Mesenchymal stem cell (in vitro differentiated cells and primary cell): ENCODE measurements at regions not wholly inside any gene's neighbourhood (a gene's known extent, or its start where the extent isn't known, plus 50 kb on each side); places are given as distances from the start of the nearest gene placed in this dataset.

Source experiments
- DNase-seq: peaks from one replicate; pipeline ENCODE4 v3.0.0-alpha.2; 2013
- H2AFZ ChIP-seq: one replicate; pipeline ENCODE4 v1.6.1; 2013; ENCODE audit warnings: low read depth, mild to moderate bottlenecking, control low read depth, inconsistent platforms, low read length, moderate library complexity
- H2AK5ac ChIP-seq: 2 replicates; pipeline ENCODE4 v1.6.1; 2013; ENCODE audit warnings: low read length, moderate library complexity, mild to moderate bottlenecking, inconsistent platforms; ENCODE audit not compliant: severe bottlenecking
- H2BK120ac ChIP-seq: one replicate; pipeline ENCODE4 v1.6.1; 2013; ENCODE audit warnings: low read depth, mild to moderate bottlenecking, inconsistent platforms, low read length, moderate library complexity
- H2BK12ac ChIP-seq, 2 experiments: one replicate each; pipeline ENCODE4 v1.6.1; 2013; ENCODE audit warnings: inconsistent platforms in 2 of 2, low read length in 2 of 2, mild to moderate bottlenecking in 2 of 2, moderate library complexity in 2 of 2, control low read depth in 1 of 2
- H2BK15ac ChIP-seq: one replicate; pipeline ENCODE4 v1.6.1; 2013; ENCODE audit warnings: mild to moderate bottlenecking, low read depth, inconsistent platforms; ENCODE audit not compliant: poor library complexity, severe bottlenecking
- H2BK5ac ChIP-seq: 2 replicates; pipeline ENCODE4 v1.6.1; 2013; ENCODE audit warnings: low read depth, mild to moderate bottlenecking, low read length, control low read depth, inconsistent platforms; ENCODE audit not compliant: poor library complexity, severe bottlenecking
- H3K14ac ChIP-seq, 2 experiments: one replicate each; pipeline ENCODE4 v1.6.1; 2013; ENCODE audit warnings: inconsistent platforms in 2 of 2, low read length in 2 of 2, control low read depth in 1 of 2, mild to moderate bottlenecking in 1 of 2, moderate library complexity in 1 of 2
- H3K18ac ChIP-seq, 2 experiments: one replicate each; pipeline ENCODE4 v1.6.1; 2013; ENCODE audit warnings: inconsistent platforms in 2 of 2, low read length in 2 of 2, control low read depth in 1 of 2, low read depth in 1 of 2, mild to moderate bottlenecking in 1 of 2
- H3K23ac ChIP-seq, 2 experiments: one replicate each; pipeline ENCODE4 v1.6.1; 2013; ENCODE audit warnings: inconsistent platforms in 2 of 2, low read length in 2 of 2, mild to moderate bottlenecking in 2 of 2, moderate library complexity in 2 of 2, control low read depth in 1 of 2
- H3K27ac ChIP-seq: 2 replicates; pipeline ENCODE4 v1.5.1; 2013; ENCODE audit warnings: mild to moderate bottlenecking, moderate library complexity, low read length, control low read depth, inconsistent platforms; ENCODE audit not compliant: poor library complexity, severe bottlenecking
- H3K27me3 ChIP-seq, 2 experiments: 2 replicates each; pipeline versions ENCODE4 v1.6.1 to v1.7.0; 2013; ENCODE audit warnings: low read length in 2 of 2, mild to moderate bottlenecking in 2 of 2, moderate library complexity in 2 of 2, control low read depth in 1 of 2, inconsistent platforms in 1 of 2; ENCODE audit not compliant: control insufficient read depth in 1 of 2, insufficient read depth in 1 of 2
- H3K36me3 ChIP-seq, 2 experiments: 2 replicates each; pipeline versions ENCODE4 v1.6.1 to v1.7.0; 2013; ENCODE audit warnings: low read length in 2 of 2, control low read depth in 1 of 2, inconsistent platforms in 1 of 2, low read depth in 1 of 2, mild to moderate bottlenecking in 1 of 2; ENCODE audit not compliant: insufficient read depth in 2 of 2, control insufficient read depth in 1 of 2
- H3K4ac ChIP-seq, 2 experiments: one replicate each; pipeline ENCODE4 v1.6.1; 2013; ENCODE audit warnings: inconsistent platforms in 2 of 2, low read length in 2 of 2, mild to moderate bottlenecking in 2 of 2, moderate library complexity in 2 of 2, control low read depth in 1 of 2, low read depth in 1 of 2
- H3K4me1 ChIP-seq: 2 replicates; pipeline ENCODE4 v1.6.1; 2013; ENCODE audit warnings: low read depth, low read length, control low read depth; ENCODE audit not compliant: control insufficient read depth, insufficient read depth
- H3K4me2 ChIP-seq: 2 replicates; pipeline ENCODE4 v1.6.1; 2013; ENCODE audit warnings: low read length, mild to moderate bottlenecking, inconsistent platforms; ENCODE audit not compliant: poor library complexity, severe bottlenecking
- H3K4me3 ChIP-seq, 2 experiments: 2 replicates each; pipeline versions ENCODE4 v1.5.1 to v1.7.0; 2013; ENCODE audit warnings: low read length in 2 of 2, mild to moderate bottlenecking in 2 of 2, control low read depth in 1 of 2, low read depth in 1 of 2; ENCODE audit not compliant: insufficient read depth in 1 of 2
- H3K79me1 ChIP-seq: replicated peaks from 2 replicates; pipeline ENCODE4 v1.6.1; 2013; ENCODE audit warnings: mild to moderate bottlenecking, control low read depth, low read length, inconsistent platforms; ENCODE audit not compliant: poor library complexity, severe bottlenecking
- H3K9ac ChIP-seq: 2 replicates; pipeline ENCODE4 v1.7.0; 2013; ENCODE audit warnings: mild to moderate bottlenecking, low read length, moderate library complexity
- H3K9me3 ChIP-seq: 2 replicates; pipeline ENCODE4 v1.7.0; 2013; ENCODE audit warnings: mild to moderate bottlenecking, low read length; ENCODE audit not compliant: control insufficient read depth
- H4K8ac ChIP-seq: one replicate; pipeline ENCODE4 v1.6.1; 2013; ENCODE audit warnings: inconsistent platforms, mild to moderate bottlenecking, low read length, moderate library complexity
- H4K91ac ChIP-seq: one replicate; pipeline ENCODE4 v1.6.1; 2013; ENCODE audit warnings: mild to moderate bottlenecking, low read length, inconsistent platforms
- WGBS: methylation state at CpG from one replicate; pipeline ENCODE4 v1.1.7; 2013; ENCODE audit warnings: mixed read lengths; 5-methylcytosine and 5-hydroxymethylcytosine counted together

GRCh38 chrX:13142891-13143290, 98.5 kb upstream of the FAM9C start:
- no peak overlapping the region for H3K23ac ChIP-seq
- no peak overlapping the region for H3K9ac ChIP-seq

GRCh38 chrX:13140007-13140406, 95.6 kb upstream of the FAM9C start:
- 100% methylated on average over 4 of the region's 5 CpGs for WGBS

More at GRCh38 chrX:13142891-13143290, 98.5 kb upstream of the FAM9C start:
- H4K91ac ChIP-seq: no peak overlapping the region
- H2BK12ac ChIP-seq: peak overlapping the region in 1 of 2 experiments; percentile 42
- no peak overlapping the region for H2AFZ ChIP-seq
- no peaks in the 10 kb centered on the region for H3K36me3 ChIP-seq
- H3K27ac ChIP-seq: no peak overlapping the region
- no peak overlapping the region for H3K4me3 ChIP-seq
- peaks cover 6% of the 10 kb centered on the region for H3K9me3 ChIP-seq
- H3K27me3 ChIP-seq: peaks cover 0 to 8% of the 10 kb centered on the region in 2 experiments
- WGBS: 95% methylated on average over 2 of the region's 3 CpGs
- H3K4me2 ChIP-seq: no peak overlapping the region
- H3K14ac ChIP-seq: no peak overlapping the region
- no peak for DNase-seq
- H2BK120ac ChIP-seq: no peak overlapping the region
- H3K18ac ChIP-seq: no peak overlapping the region
- H3K4ac ChIP-seq: no peak overlapping the region
- H2AK5ac ChIP-seq: no peak overlapping the region
- no peak overlapping the region for H2BK15ac ChIP-seq
- peaks cover 1% of the 10 kb centered on the region for H3K4me1 ChIP-seq
- no peak overlapping the region for H2BK5ac ChIP-seq
- no peak overlapping the region for H4K8ac ChIP-seq
- H3K79me1 ChIP-seq: no peaks in the 10 kb centered on the region

GRCh38 chrX:13131396-13132137, 87.1 kb upstream of the FAM9C start:
- Histone ChIP-seq H3K27ac (no peak overlapping the region), H2BK120ac (no peak overlapping the region), H3K18ac (no peak overlapping the region), H3K36me3 (no peaks in the 10 kb centered on the region), H2BK12ac (no peak overlapping the region), H3K14ac (no peak overlapping the region), H3K4me1 (no peaks in the 10 kb centered on the region), H4K8ac (no peak overlapping the region), H2BK15ac (no peak overlapping the region), H3K4ac (peak overlapping the region in 1 of 2 experiments; percentile 16), H3K27me3 (no peaks in the 10 kb centered on the region), H3K9me3 (no peaks in the 10 kb centered on the region), H3K79me1 (no peaks in the 10 kb centered on the region), H2AK5ac (no peak overlapping the region), H2BK5ac (no peak overlapping the region), H4K91ac (no peak overlapping the region), H3K4me3 (no peak overlapping the region), H3K23ac (no peak overlapping the region), H3K9ac (no peak overlapping the region), H2AFZ (no peak overlapping the region), H3K4me2 (no peak overlapping the region)
- DNase-seq: peak; percentile 79
- WGBS: 90% methylated on average over 1 of the region's 3 CpGs

More at GRCh38 chrX:13140007-13140406, 95.6 kb upstream of the FAM9C start:
- Histone ChIP-seq H3K9me3 (peaks cover 6% of the 10 kb centered on the region), H2AFZ (no peak overlapping the region), H3K4me1 (peaks cover 1% of the 10 kb centered on the region), H3K14ac (no peak overlapping the region), H3K4me3 (no peak overlapping the region), H2BK5ac (no peak overlapping the region), H3K27me3 (peaks cover 0 to 8% of the 10 kb centered on the region in 2 experiments), H2BK12ac (no peak overlapping the region), H3K27ac (no peak overlapping the region), H3K4me2 (no peak overlapping the region), H3K18ac (peak overlapping the region; percentile 4 to 12), H3K36me3 (no peaks in the 10 kb centered on the region), H3K4ac (no peak overlapping the region), H2AK5ac (no peak overlapping the region), H4K91ac (no peak overlapping the region), H3K9ac (no peak overlapping the region), H4K8ac (no peak overlapping the region), H2BK120ac (no peak overlapping the region), H2BK15ac (no peak overlapping the region), H3K79me1 (no peaks in the 10 kb centered on the region), H3K23ac (no peak overlapping the region)
- no peak for DNase-seq

GRCh38 chrX:13130816-13131215, 86.4 kb upstream of the FAM9C start:
- Histone ChIP-seq H2BK15ac (no peak overlapping the region), H3K4me3 (no peak overlapping the region), H3K18ac (no peak overlapping the region), H2BK12ac (no peak overlapping the region), H3K23ac (no peak overlapping the region), H2AK5ac (no peak overlapping the region), H2BK120ac (no peak overlapping the region), H2BK5ac (no peak overlapping the region), H3K27me3 (no peaks in the 10 kb centered on the region), H3K4me1 (no peaks in the 10 kb centered on the region), H3K27ac (no peak overlapping the region), H3K9ac (no peak overlapping the region), H3K79me1 (no peaks in the 10 kb centered on the region), H3K14ac (no peak overlapping the region), H3K4me2 (no peak overlapping the region), H3K4ac (no peak overlapping the region), H4K91ac (no peak overlapping the region), H2AFZ (no peak overlapping the region), H3K36me3 (no peaks in the 10 kb centered on the region), H4K8ac (no peak overlapping the region), H3K9me3 (no peaks in the 10 kb centered on the region)
- no CpG with 5 or more reads among the region's 1 CpG for WGBS
- DNase-seq: no peak
